NOMO-1 treated with dmso at 0.1 percent for 144 hours (cell line): ENCODE measurements at regions not wholly inside any gene's neighbourhood (a gene's known extent, or its start where the extent isn't known, plus 50 kb on each side); places are given as distances from the start of the nearest gene placed in this dataset.
"Not testable (repeated sequence)": the region's sequence is repeated elsewhere in the genome, so short reads cannot be mapped to it uniquely, and the experiment has no call there.

ENCODE experiments used
- DNase-seq: peaks from one replicate; lab custom pipeline; 2025; ENCODE audit not compliant: unreplicated experiment; lab: John Stamatoyannopoulos, UW

GRCh38 chr2:65963303-65963702, 471.6 kb upstream of the MEIS1 start:
- not testable (repeated sequence) for DNase-seq

GRCh38 chr2:65960953-65961352, 474.0 kb upstream of the MEIS1 start:
- DNase-seq = no peak

GRCh38 chr2:65957886-65958285, 477.0 kb upstream of the MEIS1 start:
- DNase-seq = no peak

DNA sequence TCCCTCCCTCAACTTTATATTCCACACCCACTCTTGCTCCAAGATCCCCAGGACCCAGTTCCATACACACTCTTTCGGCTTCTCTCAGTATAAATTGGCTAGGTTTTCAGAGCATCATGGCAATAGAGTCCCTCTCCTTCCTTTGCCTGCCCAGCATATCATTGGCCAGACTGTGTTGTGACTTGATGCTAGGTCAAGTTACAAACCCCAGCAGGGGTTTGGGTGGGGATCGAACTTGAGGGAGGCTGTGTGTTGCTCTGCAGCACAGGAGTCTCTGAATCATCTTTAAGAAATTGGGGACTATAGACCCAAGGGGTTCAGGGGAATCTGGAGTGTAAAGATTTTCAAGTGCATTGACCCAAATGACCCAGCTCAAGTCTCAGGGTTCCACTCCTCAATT, 477.5 kb upstream of the MEIS1 start:
- DNase-seq = no peak

DNA sequence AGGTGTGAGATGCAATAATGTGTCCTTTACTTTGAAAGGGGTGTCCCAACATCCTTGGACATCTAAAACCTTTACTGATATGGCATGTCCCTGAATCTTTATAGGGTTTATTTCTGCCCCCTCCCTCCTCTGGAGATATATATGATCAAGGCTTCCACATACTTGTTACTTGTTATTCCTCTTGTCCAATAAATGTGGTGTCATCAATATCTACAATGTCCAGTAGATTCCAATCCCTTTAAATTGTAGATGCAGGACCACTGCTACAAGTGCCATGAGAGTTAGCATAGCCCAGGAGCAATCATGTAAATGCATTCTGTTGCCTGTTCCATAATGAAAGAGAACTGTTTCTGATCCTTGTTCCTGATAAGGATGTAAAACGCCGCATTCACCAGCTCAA, 479.7 kb upstream of the MEIS1 start:
- no peak for DNase-seq

GRCh38 chr2:65952966-65953761, 481.8 kb upstream of the MEIS1 start:
- DNase-seq = no peak

GRCh38 chr2:65944213-65944612, 490.7 kb upstream of the MEIS1 start:
- no peak for DNase-seq

GRCh38 chr2:65943099-65943786, 491.7 kb upstream of the MEIS1 start:
- no peak for DNase-seq

DNA sequence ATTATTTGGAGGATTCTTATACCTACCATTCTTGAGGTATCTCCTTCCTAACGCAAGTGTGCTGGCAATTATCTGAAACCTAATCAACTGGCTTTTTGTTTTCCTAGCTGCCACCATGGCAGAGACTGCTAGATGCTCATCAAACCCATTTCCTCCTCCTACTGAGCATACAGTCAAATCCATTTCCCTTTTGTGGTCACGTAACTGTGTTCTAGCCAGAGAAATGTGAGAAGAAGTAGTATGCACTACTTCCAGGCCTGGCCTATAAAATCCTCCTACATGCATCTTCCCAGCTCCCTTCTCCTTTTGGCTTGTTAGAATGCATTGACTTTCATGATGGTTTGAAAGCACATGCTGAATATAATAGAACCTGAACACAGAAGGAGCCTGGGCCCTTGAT, 494.1 kb upstream of the MEIS1 start:
- DNase-seq = no peak

GRCh38 chr2:65939687-65940086, 495.2 kb upstream of the MEIS1 start:
- DNase-seq = no peak

GRCh38 chr2:65937379-65938160, 497.4 kb upstream of the MEIS1 start:
- DNase-seq = no peak

GRCh38 chr2:65934992-65935629, 499.8 kb upstream of the MEIS1 start:
- no peak for DNase-seq

GRCh38 chr2:65932571-65932970, 500.2 kb upstream of the SPRED2 start:
- no peak for DNase-seq

DNA sequence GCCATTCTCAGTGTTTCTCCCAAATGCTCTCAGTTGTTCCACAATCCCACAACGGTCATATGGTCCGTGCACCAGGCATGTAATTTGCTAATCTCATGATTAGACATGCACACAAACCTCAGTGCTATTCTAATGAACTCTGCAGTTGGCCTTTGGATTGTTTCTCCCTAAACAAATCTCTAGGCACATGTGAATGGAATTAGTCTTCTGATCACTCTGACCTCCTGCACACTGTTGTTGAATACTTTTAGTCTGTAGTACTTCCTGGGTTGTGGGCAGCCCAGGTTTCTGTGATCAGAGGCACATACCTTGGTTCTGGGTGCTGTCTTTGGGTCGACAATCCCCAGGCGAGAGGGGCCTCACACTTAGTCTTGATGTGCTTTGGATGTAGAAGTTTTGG, 498.7 kb upstream of the SPRED2 start:
- DNase-seq = no peak

- DNase-seq = no peak
Measured at GRCh38 chr2:65930259-65930658, 497.9 kb upstream of the SPRED2 start.

GRCh38 chr2:65929664-65930063, 497.3 kb upstream of the SPRED2 start:
- not testable (repeated sequence) for DNase-seq

DNA sequence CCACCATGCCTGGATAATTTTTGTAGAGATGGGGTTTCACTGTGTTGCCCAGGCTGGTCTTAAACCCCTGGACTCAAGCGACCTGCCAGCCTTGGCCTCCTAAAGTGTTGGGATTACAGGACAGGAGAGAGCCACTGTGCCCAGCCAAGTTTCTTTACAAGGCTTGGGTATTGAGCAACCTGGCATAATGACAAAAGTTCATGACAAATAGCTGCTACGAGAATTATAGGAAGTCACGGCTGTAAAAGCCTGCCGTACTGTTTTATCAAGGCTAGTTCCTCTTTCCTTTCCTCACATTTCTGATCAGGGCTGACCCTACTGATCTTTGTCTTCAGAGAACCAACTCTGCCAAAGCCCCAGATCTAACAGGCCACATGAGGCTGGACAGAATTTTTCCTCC, 490.4 kb upstream of the SPRED2 start:
- peak; percentile 78 for DNase-seq

- DNase-seq = no peak
Measured at GRCh38 chr2:65922030-65922429, 489.6 kb upstream of the SPRED2 start.

- no peak for DNase-seq
Measured at GRCh38 chr2:65921116-65921515, 488.7 kb upstream of the SPRED2 start.

DNA sequence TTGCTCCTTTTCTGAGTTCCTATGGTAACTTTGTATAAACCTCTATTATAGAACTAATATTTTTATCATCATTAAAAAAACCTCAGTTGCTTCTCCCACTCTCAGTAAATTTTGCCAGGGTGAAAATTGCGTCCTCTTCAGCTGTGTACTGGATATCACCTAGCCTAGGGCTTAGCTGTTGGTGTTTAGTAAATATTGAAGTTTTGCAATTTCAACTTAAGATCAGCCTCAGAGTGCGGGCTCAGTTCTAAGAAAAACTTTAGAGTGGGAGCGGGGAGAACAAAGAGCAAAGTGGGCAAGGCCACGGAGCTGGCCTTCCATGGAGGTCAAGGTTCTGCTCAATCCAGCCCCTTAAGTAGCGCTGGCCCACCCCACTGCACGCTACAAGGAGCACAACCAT, 488.3 kb upstream of the SPRED2 start:
- DNase-seq = no peak

DNA sequence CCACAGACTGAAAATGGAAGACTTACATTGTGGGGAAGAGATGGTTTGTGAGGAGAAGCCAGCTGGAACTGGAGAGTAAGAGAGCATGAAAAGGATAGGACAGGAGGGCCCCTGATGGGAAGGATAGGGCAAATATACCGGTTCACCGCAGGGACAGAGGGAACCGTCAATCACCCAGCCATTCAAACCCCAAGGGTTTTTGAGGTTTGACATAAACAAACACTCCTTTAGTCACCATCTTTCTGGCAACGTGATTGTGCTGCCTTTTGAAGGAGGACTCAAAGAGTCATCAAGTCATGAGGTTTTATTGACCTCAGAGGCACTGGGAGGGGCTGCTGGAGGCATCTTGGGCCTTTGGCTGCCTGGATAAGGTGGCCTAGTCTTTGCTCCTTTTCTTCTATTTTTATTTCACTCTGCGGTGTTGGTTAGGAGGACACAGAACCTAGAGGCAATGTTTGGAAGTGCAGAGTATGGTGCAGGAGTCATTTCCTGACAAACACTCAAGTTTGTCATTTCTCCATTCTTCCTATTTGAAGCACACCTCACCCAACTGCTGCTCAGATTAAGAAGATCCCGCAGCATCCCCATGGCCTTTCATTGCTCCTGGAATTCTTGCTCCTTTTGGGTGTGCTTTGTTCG, 487.3 kb upstream of the SPRED2 start:
- DNase-seq = no peak
